WERI-Rb-1 (cell line): ENCODE measurements at regions not wholly inside any gene's neighbourhood (a gene's known extent, or its start where the extent isn't known, plus 50 kb on each side); places are given as distances from the start of the nearest gene placed in this dataset.

Experiments used
- DNase-seq: peaks from one replicate; pipeline ENCODE4 v3.0.0-alpha.2; 2020
- H3K27ac ChIP-seq: fragments of 250-450 bp; sonication (Bioruptor Pico); 2 replicates; pipeline ENCODE4 v1.5.1; 2020; ENCODE audit warnings: mild to moderate bottlenecking, moderate library complexity
- H3K27me3 ChIP-seq: fragments of 250-450 bp; sonication (Bioruptor Pico); 2 replicates; pipeline ENCODE4 v1.5.1; 2021; ENCODE audit warnings: mild to moderate bottlenecking, low read depth, moderate library complexity; ENCODE audit not compliant: insufficient read depth, severe bottlenecking
- H3K36me3 ChIP-seq: fragments of 250-450 bp; sonication (Bioruptor Pico); 2 replicates; pipeline ENCODE4 v1.5.1; 2020; ENCODE audit warnings: mild to moderate bottlenecking, moderate library complexity
- H3K4me3 ChIP-seq: 2 replicates; pipeline ENCODE4 v1.5.1; 2011; ENCODE audit warnings: low read depth, mild to moderate bottlenecking, control low read depth, low read length
- H3K9me3 ChIP-seq: fragments of 250-450 bp; sonication (Bioruptor Pico); 2 replicates; pipeline ENCODE4 v1.5.1; 2021; ENCODE audit warnings: mild to moderate bottlenecking, moderate library complexity; ENCODE audit not compliant: severe bottlenecking
- TF ChIP-seq, protein P1 (sequence below): IDR thresholded peaks from 2 replicates; pipeline ENCODE4 v1.5.1; 2011; ENCODE audit warnings: low read depth, mild to moderate bottlenecking, control low read depth, inconsistent platforms, low read length

- TF ChIP-seq, protein P1, sequence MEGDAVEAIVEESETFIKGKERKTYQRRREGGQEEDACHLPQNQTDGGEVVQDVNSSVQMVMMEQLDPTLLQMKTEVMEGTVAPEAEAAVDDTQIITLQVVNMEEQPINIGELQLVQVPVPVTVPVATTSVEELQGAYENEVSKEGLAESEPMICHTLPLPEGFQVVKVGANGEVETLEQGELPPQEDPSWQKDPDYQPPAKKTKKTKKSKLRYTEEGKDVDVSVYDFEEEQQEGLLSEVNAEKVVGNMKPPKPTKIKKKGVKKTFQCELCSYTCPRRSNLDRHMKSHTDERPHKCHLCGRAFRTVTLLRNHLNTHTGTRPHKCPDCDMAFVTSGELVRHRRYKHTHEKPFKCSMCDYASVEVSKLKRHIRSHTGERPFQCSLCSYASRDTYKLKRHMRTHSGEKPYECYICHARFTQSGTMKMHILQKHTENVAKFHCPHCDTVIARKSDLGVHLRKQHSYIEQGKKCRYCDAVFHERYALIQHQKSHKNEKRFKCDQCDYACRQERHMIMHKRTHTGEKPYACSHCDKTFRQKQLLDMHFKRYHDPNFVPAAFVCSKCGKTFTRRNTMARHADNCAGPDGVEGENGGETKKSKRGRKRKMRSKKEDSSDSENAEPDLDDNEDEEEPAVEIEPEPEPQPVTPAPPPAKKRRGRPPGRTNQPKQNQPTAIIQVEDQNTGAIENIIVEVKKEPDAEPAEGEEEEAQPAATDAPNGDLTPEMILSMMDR: no peak
- Histone ChIP-seq H3K9me3 (no peaks in the 10 kb centered on the region), H3K27ac (no peak overlapping the region), H3K4me3 (no peak overlapping the region), H3K27me3 (no peaks in the 10 kb centered on the region), H3K36me3 (no peaks in the 10 kb centered on the region)
- no peak for DNase-seq
Measured at GRCh38 chr1:192862271-192862670, 53.4 kb downstream of the RGS2 start.

DNA sequence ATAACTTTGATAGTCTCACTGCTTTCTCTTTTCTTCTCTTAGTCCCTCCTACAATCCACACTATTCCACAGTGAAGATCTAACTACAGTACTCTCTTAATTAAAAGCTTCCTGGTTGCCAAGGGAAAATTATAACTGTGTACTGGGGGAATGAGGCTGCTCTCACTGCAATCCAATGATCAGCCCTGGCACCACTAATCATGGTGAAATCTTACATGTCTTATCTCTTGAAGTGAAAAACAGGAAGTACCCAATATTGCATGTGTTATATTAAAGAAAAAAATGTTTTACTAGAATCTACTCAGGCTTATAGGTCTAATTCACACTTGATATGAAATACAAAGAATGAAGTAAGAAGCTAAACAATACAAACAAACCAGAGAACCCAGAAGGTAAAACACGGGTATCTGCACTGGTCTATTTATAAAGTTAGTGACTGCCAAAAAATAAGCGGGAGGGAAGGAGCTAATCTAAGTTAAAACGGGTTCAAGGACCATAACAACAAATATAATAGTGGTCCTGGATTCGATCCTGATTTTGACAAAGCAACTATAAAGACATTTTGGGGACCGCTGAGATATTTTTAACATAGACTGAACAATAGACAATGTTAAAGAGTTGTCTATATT is 57.5 kb downstream of the RGS2 start:
- no peaks in the 10 kb centered on the region for H3K27me3 ChIP-seq
- no peaks in the 10 kb centered on the region for H3K9me3 ChIP-seq
- TF ChIP-seq, protein P1: no peak
- DNase-seq: no peak
- H3K27ac ChIP-seq: no peak overlapping the region
- no peak overlapping the region for H3K4me3 ChIP-seq
- H3K36me3 ChIP-seq: no peaks in the 10 kb centered on the region

DNA sequence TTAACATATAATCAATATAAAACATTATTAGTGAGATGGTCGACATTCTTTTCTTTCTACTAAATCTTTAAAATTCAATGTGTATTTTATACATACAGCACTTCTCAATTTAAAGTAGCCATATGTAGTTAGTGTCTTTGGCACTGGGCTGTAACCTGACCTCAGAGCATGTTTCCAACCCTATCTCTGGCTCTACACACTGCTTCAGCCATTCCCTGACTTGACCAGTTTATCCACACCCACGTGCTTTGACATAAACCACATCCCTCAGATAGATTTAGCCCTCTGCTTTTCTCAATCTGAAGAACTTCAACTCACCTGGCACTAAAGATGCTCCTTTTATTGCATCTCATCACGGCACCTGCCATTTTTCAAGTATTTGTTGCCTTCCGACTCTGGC is 58.3 kb downstream of the RGS2 start:
- Histone ChIP-seq H3K4me3 (no peak overlapping the region), H3K9me3 (no peaks in the 10 kb centered on the region), H3K27ac (no peak overlapping the region), H3K36me3 (no peaks in the 10 kb centered on the region), H3K27me3 (no peaks in the 10 kb centered on the region)
- no peak for DNase-seq
- TF ChIP-seq, protein P1: no peak

- no peaks in the 10 kb centered on the region for H3K36me3 ChIP-seq
- no peaks in the 10 kb centered on the region for H3K27me3 ChIP-seq
- H3K4me3 ChIP-seq: no peak overlapping the region
- TF ChIP-seq, protein P1: no peak
- DNase-seq: no peak
- H3K27ac ChIP-seq: no peak overlapping the region
- H3K9me3 ChIP-seq: no peaks in the 10 kb centered on the region
Measured at GRCh38 chr1:192869308-192869940, 60.6 kb downstream of the RGS2 start.

- H3K4me3 ChIP-seq: no peak overlapping the region
Measured at GRCh38 chr1:192872010-192872409, 63.2 kb downstream of the RGS2 start.

More at GRCh38 chr1:192872010-192872409, 63.2 kb downstream of the RGS2 start:
- no peaks in the 10 kb centered on the region for H3K36me3 ChIP-seq
- H3K27me3 ChIP-seq: no peaks in the 10 kb centered on the region
- no peak overlapping the region for H3K27ac ChIP-seq
- DNase-seq: no peak
- TF ChIP-seq, protein P1: no peak
- H3K9me3 ChIP-seq: no peaks in the 10 kb centered on the region
